ENCODE measurements at regions not wholly inside any gene's neighbourhood (a gene's known extent, or its start where the extent isn't known, plus 50 kb on each side); places are given as distances from the start of the nearest gene placed in this dataset.
"Not testable (repeated sequence)": the region's sequence is repeated elsewhere in the genome, so short reads cannot be mapped to it uniquely, and the experiment has no call there.

DNA sequence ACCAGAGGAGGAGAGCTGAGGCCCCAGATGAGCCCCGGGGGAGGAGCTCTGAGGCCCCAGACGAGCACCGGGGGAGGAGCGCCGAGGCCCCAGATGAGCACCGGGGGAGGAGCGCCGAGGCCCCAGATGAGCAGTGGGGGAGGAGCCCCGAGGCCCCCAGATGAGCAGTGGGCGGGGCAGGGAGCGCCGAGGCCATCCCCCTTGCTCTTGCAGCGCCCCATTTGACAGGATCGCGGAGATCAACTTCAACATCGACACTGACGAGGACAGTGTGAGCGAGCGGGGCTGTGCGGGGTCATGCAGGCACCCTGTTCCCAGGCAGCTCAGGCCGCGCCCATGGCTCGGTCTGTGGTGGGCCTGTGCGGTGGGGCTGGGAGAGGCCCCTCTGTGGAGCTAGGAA lies 199.6 kb downstream of the LIPI start:
- TF ChIP-seq, protein P1, sequence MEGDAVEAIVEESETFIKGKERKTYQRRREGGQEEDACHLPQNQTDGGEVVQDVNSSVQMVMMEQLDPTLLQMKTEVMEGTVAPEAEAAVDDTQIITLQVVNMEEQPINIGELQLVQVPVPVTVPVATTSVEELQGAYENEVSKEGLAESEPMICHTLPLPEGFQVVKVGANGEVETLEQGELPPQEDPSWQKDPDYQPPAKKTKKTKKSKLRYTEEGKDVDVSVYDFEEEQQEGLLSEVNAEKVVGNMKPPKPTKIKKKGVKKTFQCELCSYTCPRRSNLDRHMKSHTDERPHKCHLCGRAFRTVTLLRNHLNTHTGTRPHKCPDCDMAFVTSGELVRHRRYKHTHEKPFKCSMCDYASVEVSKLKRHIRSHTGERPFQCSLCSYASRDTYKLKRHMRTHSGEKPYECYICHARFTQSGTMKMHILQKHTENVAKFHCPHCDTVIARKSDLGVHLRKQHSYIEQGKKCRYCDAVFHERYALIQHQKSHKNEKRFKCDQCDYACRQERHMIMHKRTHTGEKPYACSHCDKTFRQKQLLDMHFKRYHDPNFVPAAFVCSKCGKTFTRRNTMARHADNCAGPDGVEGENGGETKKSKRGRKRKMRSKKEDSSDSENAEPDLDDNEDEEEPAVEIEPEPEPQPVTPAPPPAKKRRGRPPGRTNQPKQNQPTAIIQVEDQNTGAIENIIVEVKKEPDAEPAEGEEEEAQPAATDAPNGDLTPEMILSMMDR (IDR thresholded peaks at IDR 0.05; ENCODE audit: poor library complexity, severe bottlenecking): not testable (repeated sequence)
- not testable (repeated sequence) for TF ChIP-seq EP300 (conservative IDR thresholded peaks at IDR 0.05; ENCODE audit: poor library complexity, severe bottlenecking); POLR2AphosphoS5 (IDR thresholded peaks at IDR 0.05)

All from neural cell (in vitro differentiated cells).